Upper lobe of left lung (tissue), 4 donors: ENCODE measurements at regions not wholly inside any gene's neighbourhood (a gene's known extent, or its start where the extent isn't known, plus 50 kb on each side); places are given as distances from the start of the nearest gene placed in this dataset.

ENCODE experiments used
- POLR2A ChIP-seq, 4 donors: fragments of 450-650 bp; IDR thresholded peaks; one replicate each; pipeline ENCODE4 v1.5.1; 2016 to 2017; ENCODE audit warnings: antibody characterized with exemption in 4 of 4, mild to moderate bottlenecking in 2 of 4
- POLR2AphosphoS5 ChIP-seq, 2 donors: sonication (generic); formaldehyde crosslinking; IDR thresholded peaks; one replicate each; pipeline ENCODE4 v1.5.1; 2017; ENCODE audit warnings: antibody characterized with exemption in 2 of 2

- TF ChIP-seq POLR2AphosphoS5 (IDR thresholded peaks at IDR 0.05) (no peak), POLR2A (IDR thresholded peaks at IDR 0.05) (no peak)
Measured at GRCh38 chr13:74246487-74246886, 112.3 kb upstream of the KLF12 start.
